NCI-H2081 (cell line): ENCODE measurements at regions not wholly inside any gene's neighbourhood (a gene's known extent, or its start where the extent isn't known, plus 50 kb on each side); places are given as distances from the start of the nearest gene placed in this dataset.

Source experiments
- DNase-seq, 2 experiments: peaks; one replicate each; lab custom pipeline; 2025; lab: John Stamatoyannopoulos, UW

GRCh38 chr1:208298593-208299269 lies 54.5 kb upstream of the PLXNA2 start:
- DNase-seq: peak; percentile 79 to 87

DNA sequence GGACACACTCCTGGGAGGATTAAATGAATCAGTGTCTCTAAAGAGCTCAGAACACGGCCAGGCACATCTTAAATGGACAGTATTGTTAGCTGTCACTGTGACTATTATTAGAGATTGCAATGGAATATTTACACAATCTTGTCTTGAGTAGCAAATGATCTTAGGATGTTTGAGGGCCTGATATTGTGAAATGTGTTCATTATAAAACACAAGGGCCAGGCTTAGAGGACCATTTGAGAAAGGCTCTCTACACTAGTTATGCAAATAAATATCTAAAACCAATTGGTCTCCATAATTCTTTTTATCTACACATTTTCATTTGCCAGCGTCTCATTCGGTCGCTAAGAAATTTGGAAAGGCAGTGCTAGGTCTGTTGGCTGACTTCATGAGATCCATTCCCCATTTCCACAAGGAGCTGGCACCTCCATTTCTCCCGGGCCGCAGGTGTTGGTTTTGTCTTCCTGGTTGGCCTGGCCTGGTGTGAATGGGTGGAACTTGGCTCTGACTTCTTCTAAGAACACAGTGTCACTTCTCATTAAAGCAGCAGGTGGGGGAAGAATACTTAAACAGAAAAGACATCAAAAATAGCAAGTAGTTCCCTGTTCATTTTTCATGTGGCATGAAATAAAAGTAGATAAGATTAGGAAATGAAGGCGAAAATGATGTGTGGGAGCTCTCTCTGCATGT lies 56.0 kb upstream of the PLXNA2 start:
- DNase-seq: no peak

DNA sequence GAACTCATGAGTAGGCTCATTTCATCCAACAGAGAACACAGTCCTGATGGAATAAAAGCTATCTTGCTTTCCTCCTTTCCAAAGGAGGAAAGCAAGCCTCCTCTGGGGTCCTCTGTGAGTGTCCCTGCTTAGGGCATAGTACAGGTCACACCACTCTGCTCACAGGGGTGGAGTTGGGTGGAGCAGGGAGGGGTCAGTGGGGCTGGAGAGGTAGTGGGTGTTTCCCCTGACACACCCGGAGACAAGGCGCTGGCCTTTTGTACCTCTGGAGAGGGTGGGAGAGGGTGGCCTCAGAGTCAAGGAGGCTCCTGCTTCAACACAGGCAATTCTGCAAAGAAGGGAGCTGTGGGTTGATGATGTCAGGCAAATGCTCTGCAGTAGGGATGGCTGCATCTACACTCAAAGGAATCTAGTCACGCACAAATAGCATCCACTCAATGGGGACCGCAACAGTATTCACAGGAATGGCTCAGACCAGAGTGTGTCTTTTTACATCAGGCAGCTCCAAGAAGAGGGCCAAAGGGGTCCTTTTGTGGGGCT lies 58.6 kb upstream of the PLXNA2 start:
- no peak for DNase-seq

GRCh38 chr1:208303743-208304712 lies 59.8 kb upstream of the PLXNA2 start:
- no peak for DNase-seq

- no peak for DNase-seq
These were observed 64.0 kb upstream of the PLXNA2 start for GRCh38 chr1:208308221-208308620.

GRCh38 chr1:208309771-208310170 lies 65.6 kb upstream of the PLXNA2 start:
- DNase-seq: no peak

DNA sequence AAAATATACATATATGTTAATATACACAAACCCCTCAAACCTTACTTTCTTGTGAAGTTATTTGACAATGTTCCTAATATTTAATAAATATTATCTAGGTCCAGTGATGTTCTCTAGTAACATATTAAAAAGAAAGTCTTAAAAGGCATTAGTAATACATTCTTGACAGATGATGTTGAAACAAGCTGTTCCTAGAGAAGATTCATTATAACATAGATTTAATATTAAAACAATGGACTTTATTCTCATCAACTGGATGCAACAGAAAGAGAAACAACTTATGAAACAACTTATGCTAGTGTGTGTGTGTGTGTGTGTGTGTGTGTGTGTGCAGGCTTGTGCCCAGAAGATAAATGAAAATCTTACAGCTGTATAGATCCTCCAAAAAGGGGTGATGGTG lies 68.5 kb upstream of the PLXNA2 start:
- no peak for DNase-seq

DNA sequence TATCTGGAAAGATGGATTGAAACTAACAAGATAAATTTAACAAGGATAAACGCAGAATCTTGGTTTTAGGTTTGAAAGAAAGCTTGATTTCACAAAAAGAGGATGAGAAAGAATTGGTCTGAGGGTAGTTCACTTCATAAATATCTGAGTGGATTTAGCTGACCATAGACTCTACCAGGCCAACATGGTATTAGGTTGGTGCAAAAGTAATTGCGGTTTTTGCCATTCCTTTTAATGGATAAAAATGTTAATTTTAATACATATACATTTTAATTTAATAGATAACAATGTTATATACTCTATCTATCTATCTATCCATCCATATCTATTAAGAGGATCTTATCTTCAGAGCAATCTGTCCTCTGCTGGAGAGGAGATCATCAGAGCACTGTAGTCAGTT lies 70.2 kb upstream of the PLXNA2 start:
- no peak for DNase-seq

DNA sequence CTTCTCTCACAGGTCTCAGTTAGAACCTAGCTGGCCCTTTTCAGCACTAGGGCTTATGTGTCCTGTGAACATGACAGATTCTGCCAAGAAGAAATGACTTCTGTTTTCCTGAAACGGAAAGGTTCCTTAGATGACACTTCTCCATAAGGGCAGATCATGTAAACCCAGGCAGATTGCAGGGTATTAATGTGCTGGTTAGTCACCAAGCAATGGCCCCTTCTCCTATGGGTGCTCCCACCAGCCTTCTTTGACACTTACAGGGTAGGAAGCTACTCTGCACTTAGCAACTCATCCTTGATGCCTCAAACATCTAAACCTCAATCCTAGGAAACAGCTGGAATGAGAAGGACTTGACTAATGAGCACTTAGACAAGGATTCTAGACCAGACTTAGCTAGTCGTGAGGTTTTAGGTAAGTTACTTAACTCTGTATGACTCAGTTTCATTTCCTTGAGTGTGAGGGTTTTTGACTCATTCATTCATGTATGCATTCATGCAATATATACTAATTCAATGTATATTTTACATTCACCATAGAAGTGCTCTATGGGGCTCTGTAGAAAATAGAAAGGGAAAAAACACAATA lies 74.1 kb upstream of the PLXNA2 start:
- DNase-seq: no peak

DNA sequence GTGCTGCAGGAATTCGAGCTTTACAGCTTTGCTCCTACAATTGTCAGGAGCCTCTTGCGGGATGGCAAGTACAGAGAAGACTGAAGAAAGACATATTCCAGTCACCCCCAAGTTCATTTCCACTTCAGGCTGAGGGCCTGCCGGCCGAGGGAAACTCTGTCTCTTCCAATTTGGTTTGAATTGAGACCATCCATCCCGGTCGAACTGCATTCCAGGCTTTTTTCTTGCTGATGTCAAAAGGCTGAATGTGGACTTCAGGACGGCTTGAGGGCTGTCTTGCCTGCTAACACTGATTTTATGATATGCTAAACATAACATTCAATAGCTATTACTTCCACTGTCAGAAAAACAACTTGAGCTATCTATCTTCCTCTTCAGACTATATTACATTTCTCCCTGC lies 79.8 kb upstream of the PLXNA2 start:
- no peak for DNase-seq

- no peak for DNase-seq
These were observed 81.8 kb upstream of the PLXNA2 start for GRCh38 chr1:208326033-208326432.

GRCh38 chr1:208329300-208329699 lies 85.1 kb upstream of the PLXNA2 start:
- no peak for DNase-seq

GRCh38 chr1:208332036-208332773 lies 88.0 kb upstream of the PLXNA2 start:
- no peak for DNase-seq

DNA sequence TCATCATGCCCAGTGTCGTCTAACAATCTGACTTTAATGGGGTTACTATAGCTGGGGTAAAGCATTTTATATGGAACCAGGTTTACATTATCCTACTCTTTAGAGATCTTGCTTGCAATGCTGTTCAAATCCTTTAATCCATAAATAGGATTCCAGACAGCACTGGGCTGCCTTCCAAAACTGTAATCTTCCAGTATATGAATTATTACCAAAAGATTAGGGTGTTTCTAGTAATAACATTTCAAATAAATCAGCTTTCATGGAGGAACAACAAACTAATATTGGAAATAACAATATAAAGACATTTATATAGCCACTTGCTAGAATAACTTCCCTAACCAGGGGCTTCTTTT lies 88.6 kb upstream of the PLXNA2 start:
- no peak for DNase-seq

DNA sequence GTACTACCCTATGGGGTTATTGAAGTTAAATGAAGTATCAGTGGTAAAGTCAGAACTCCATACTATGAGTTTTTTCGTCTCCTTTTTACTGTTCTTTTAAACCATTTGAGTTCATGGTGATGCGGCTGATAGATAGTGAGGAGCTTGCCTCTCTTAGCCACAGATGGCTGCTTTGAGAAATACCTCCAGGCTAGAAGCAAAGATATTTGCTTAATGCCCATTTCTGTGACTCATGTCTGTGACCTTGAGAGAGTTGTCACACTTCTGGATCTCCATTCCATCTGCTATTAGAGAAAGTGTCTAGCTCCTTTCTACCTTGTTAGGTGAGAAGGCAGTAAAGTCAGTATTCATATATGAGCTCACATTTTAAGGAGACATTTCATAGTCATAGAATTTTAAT lies 89.5 kb upstream of the PLXNA2 start:
- no peak for DNase-seq

DNA sequence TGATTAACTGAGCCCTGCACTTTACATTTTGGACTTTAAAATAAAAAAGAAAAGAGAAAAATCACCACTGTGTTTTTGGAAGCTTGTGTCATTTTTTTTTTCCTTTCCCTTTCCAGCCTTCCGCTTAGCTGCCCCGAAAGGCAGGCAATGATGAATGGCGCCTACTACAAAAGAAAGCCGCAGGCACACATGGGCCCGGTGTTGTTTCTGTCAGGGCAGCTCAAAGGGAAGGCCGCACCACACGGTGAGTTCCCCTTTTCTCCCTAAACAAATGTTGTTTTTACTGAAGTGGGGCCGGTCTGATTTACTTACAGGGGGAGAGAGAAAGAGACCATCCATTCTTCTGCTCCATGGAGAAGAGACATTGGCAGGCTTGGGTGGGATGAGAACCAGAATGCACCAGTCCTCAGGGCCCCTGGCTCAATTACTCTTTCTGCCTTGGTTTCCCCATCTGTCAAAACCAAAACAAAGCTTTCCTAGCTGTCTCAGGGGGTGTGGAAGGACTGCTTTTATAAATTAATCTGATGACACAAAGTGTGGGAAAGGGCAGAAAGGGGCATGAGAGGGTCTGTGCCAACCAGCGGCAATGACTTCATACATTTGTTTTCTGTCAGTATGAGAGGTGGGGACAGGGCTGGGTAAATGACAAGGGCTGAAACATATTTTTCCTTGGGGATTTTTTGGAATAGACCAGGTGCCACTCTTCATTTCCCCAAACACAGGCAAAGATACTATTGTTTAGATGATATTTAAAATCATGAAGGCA lies 91.4 kb upstream of the PLXNA2 start:
- no peak for DNase-seq

DNA sequence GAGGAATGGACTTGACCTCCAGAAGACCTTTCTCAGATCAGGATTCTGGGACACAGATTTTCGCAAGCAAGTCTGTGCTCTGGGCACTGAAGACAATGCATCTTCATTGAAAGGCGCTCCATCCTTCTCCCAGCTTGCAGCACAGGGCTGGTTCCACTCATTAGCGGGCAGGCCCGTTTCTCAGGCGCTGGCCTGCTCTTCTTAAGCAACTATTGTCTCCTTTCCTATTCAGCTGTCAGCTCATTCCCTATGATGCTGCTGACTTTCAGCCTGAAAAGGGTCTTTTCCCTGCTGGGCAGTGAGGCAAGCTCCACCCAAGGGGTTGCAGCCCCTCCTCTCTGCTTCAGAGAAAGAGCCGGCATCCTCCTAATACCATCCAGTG lies 91.9 kb upstream of the PLXNA2 start:
- DNase-seq: no peak

DNA sequence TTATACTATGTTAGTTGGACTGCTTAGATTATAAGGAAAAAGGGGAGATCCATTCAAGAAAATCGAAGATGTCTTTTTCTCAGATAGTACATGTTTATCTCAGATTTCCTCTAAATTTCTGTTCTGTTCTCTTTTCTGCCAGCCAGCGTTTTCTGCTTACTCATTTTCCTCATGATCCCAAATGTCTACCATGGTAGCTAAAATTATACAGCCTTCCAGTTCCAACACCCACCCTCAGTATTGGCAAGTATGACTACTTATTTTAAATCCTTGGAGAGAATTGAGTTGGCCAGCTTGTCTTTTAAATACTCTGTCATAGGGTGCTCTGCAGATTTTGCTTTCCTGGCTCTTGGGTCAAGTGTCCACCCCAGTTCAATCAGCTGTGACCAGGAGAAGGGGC lies 95.7 kb upstream of the PLXNA2 start:
- DNase-seq: no peak

DNA sequence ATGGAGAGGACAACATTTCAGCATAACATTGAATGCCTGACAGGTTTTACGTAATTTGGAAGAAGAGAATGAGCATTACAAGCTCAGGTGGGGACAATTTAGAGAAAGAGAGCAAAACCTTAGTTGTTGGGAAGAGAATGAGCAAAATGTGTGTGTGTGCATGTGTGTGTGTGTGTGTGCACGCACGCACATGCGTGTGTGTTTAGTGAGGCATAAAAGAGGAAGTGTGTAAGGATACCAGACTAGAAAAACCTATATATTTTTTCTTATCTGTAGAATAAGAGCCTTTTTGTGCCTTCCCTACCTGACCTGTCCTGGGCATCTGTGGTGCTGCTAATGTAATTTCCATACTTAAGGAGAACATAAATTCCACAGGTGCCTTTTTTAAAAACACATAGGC lies 99.0 kb upstream of the PLXNA2 start:
- DNase-seq: no peak

DNA sequence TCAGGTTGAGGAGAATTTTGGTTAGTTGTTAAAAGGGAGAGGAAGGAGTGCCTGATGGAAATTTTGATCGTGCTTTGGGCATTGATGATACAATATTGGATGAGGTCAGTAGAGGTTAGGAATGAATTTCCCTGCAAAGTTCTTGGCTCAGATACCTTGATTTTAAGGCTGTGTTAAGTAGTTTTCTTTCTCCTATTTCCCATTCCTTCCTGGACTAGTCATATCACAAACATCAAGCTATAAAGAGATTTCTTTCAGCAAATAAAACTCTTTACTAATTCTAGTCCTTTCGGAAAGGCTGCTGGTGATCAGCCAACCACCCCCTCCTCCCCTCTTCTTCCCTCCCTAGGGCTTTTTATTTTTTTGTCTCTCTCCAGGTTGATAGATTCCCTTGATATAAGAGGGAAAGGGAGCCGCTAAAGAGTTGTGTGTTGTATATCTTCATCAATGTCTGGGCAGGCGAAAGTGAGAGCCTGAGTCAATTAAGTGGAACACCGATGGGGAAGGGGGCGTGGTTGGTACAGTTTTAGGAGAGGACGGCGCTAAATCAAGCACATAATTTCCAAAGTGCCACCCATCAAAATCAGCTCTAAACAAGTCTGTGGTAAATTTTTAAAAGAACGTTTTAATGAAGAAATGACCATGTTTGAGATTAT lies 100.1 kb upstream of the PLXNA2 start:
- DNase-seq: no peak
